HepG2 (cell line): ENCODE measurements at regions not wholly inside any gene's neighbourhood (a gene's known extent, or its start where the extent isn't known, plus 50 kb on each side); places are given as distances from the start of the nearest gene placed in this dataset.

Source experiments
- ATAC-seq: fragments of 200-7000 bp; cut with Tn5 transposase; 3 replicates; pipeline ENCODE4 v1.9.1; 2020; ENCODE audit warnings: mild to moderate bottlenecking, moderate library complexity
- BruUV-seq: library from RNA; stranded (reverse); fragments of 400-500 nt; replicated peaks from 2 replicates; lab custom pipeline; 2021; lab: Mats Ljungman, UMichigan
- CTCF ChIA-PET: fragments of 300-600 bp; formaldehyde crosslinking; extraction: SDS; loops from one replicate; lab custom pipeline; 2021; ENCODE audit warnings: low total read pairs, inconsistent platforms, low intra/inter-chr PET ratio; lab: Yijun Ruan, JAX
- POLR2A ChIA-PET: fragments of 350-600 bp; sonication (Branson Sonifier 250); formaldehyde crosslinking; loops from one replicate; lab custom pipeline; 2020; ENCODE audit warnings: antibody characterized with exemption, inconsistent platforms; lab: Yijun Ruan, JAX
- DNase-seq: peaks from one replicate; pipeline ENCODE4 v3.0.0-alpha.2; 2015; ENCODE audit warnings: low spot score
- FAIRE-seq: peaks from 3 replicates; lab custom pipeline; 2011; peaks lifted over from hg19 to GRCh38; lab: Jason Lieb, UNC
- H2AFZ ChIP-seq: one replicate; pipeline ENCODE4 v1.6.1; 2011; ENCODE audit warnings: low read length, inconsistent platforms
- H3K27ac ChIP-seq: fragments of 300-600 bp; 3 replicates; pipeline ENCODE4 v1.8.0; 2011; ENCODE audit warnings: mixed run types, mild to moderate bottlenecking, mixed read lengths, low read length, inconsistent platforms; ENCODE audit not compliant: insufficient read depth; ENCODE audit errors: extremely low read length
- H3K27me3 ChIP-seq, 2 experiments: fragments of 200-600 bp in 1 of 2; 2 replicates in 1 of 2; 3 replicates in 1 of 2; pipeline versions ENCODE4 v1.6.0 to v1.8.0; 2011; ENCODE audit warnings: low read length in 2 of 2, mild to moderate bottlenecking in 2 of 2, moderate library complexity in 2 of 2, inconsistent platforms in 1 of 2; ENCODE audit not compliant: insufficient read depth in 2 of 2, control insufficient read depth in 1 of 2
- H3K36me3 ChIP-seq, 2 experiments: fragments of 200-600 bp in 1 of 2; replicated peaks in 1 of 2; 2 replicates in 1 of 2; 3 replicates in 1 of 2; pipeline versions ENCODE4 v1.5.1 to v1.8.0; 2011; ENCODE audit warnings: low read length in 2 of 2, inconsistent platforms in 1 of 2; ENCODE audit not compliant: insufficient read depth in 2 of 2, control insufficient read depth in 1 of 2
- H3K4me1 ChIP-seq: 2 replicates; pipeline ENCODE4 v1.5.1; 2012; ENCODE audit warnings: low read length, inconsistent platforms; ENCODE audit not compliant: insufficient read depth
- H3K4me2 ChIP-seq: 2 replicates; pipeline ENCODE4 v1.6.0; 2011; ENCODE audit warnings: low read depth, low read length, inconsistent platforms
- H3K4me3 ChIP-seq, 3 experiments: fragments of 200-600 bp in 1 of 3; sonication (generic), shearing (Covaris generic) in 1 of 3; replicated peaks in 1 of 3; 2 replicates each; pipeline ENCODE4 v1.5.1; 2011 to 2016; ENCODE audit warnings: low read length in 3 of 3, inconsistent platforms in 2 of 3, low read depth in 2 of 3, mild to moderate bottlenecking in 2 of 3, control low read depth in 1 of 3, mixed read lengths in 1 of 3; ENCODE audit not compliant: insufficient read depth in 1 of 3
- H3K79me2 ChIP-seq: one replicate; pipeline ENCODE4 v1.6.1; 2011; ENCODE audit warnings: low read length, inconsistent platforms; ENCODE audit not compliant: insufficient read depth
- H3K9ac ChIP-seq: 2 replicates; pipeline ENCODE4 v1.6.0; 2011; ENCODE audit warnings: mild to moderate bottlenecking, low read depth, low read length, inconsistent platforms; ENCODE audit not compliant: insufficient read depth
- H3K9me3 ChIP-seq: 2 replicates; pipeline ENCODE4 v1.5.1; 2012; ENCODE audit warnings: mild to moderate bottlenecking, low read length
- H4K20me1 ChIP-seq: 2 replicates; pipeline ENCODE4 v1.6.0; 2011; ENCODE audit warnings: inconsistent platforms, mild to moderate bottlenecking, low read length, moderate library complexity; ENCODE audit not compliant: insufficient read depth
- KDM6A ChIP-seq: IDR thresholded peaks from 2 replicates; pipeline ENCODE4 v1.6.1; 2016; ENCODE audit warnings: low read depth
- LRRFIP1 ChIP-seq: sonication (generic); formaldehyde crosslinking; conservative IDR thresholded peaks from 2 replicates; pipeline ENCODE4 v1.4.0; 2020; ENCODE audit warnings: missing genetic modification reagents
- MXI1 ChIP-seq: IDR thresholded peaks from 3 replicates; pipeline ENCODE4 v1.6.1; 2012; ENCODE audit warnings: low read depth, low read length, inconsistent platforms, borderline replicate concordance
- RFX3 ChIP-seq: IDR thresholded peaks from 2 replicates; pipeline ENCODE4 v1.6.1; 2016; ENCODE audit warnings: missing biosample characterization, missing genetic modification reagents
- ZBTB49 ChIP-seq: sonication (generic); formaldehyde crosslinking; IDR thresholded peaks from 2 replicates; pipeline ENCODE4 v1.4.0; 2020; ENCODE audit warnings: missing genetic modification reagents, borderline replicate concordance
- ZFY ChIP-seq: sonication (generic); formaldehyde crosslinking; IDR thresholded peaks from 2 replicates; pipeline ENCODE4 v1.4.0; 2020; ENCODE audit warnings: missing genetic modification reagents
- ZFYVE20 ChIP-seq: sonication (generic); formaldehyde crosslinking; IDR thresholded peaks from 2 replicates; pipeline ENCODE4 v1.8.0; 2023; ENCODE audit warnings: low read depth, mild to moderate bottlenecking, moderate library complexity, missing genetic modification reagents, borderline replicate concordance
- ZNF143 ChIP-seq: sonication (generic); formaldehyde crosslinking; IDR thresholded peaks from 2 replicates; pipeline ENCODE4 v1.4.0; 2020; ENCODE audit warnings: missing genetic modification reagents
- ZNF30 ChIP-seq: sonication (generic); formaldehyde crosslinking; IDR thresholded peaks from 2 replicates; pipeline ENCODE4 v1.5.0; 2020; ENCODE audit warnings: mild to moderate bottlenecking, missing genetic modification reagents
- ZNF766 ChIP-seq: sonication (generic); formaldehyde crosslinking; IDR thresholded peaks from 2 replicates; pipeline ENCODE4 v1.5.0; 2020; ENCODE audit warnings: missing genetic modification reagents, borderline replicate concordance
- in situ Hi-C: cut with HindIII; loops from 2 replicates; pipeline ENCODE4 v1.10.0; 2017; ENCODE audit warnings: low pct_unique_long_range_greater_than_20kb; ENCODE audit not compliant: extremely low pct_ligation_motif_present
- intact Hi-C: fragments of 100-400 bp; cut with micrococcal nuclease; formaldehyde crosslinking; loops from one replicate; pipeline ENCODE4 v1.10.0; 2022; ENCODE audit not compliant: unreplicated experiment

GRCh38 chr6:26300359-26300758, 64.6 kb upstream of the BTN3A2 start:
- peaks cover 46% of the 10 kb centered on the region for H3K4me1 ChIP-seq
- TF ChIP-seq ZNF30 (CRISPR knock-in tag) (no peak), RFX3 (no peak), ZFY (CRISPR knock-in tag) (no peak)
- TF ChIP-seq, all 625 proteins: peak for 0
- ChIA-PET POLR2A (no interaction called here), CTCF (no interaction called here)
- no peak for FAIRE-seq
- H3K4me2 ChIP-seq: no peak overlapping the region
- no peak overlapping the region for H2AFZ ChIP-seq
- BruUV-seq: no TSS peak
- DNase-seq: no peak
- intact Hi-C loops: no loop called here
- H3K9ac ChIP-seq: no peak overlapping the region
- no peaks in the 10 kb centered on the region for H3K36me3 ChIP-seq
- in situ Hi-C loops: loop anchor here (25.0 kb wide), 1 partner anchor 1212 kb away; no protein-coding TSS in a partner anchor
- no peak overlapping the region for H3K27ac ChIP-seq
- H3K79me2 ChIP-seq: no peaks in the 10 kb centered on the region
- H3K27me3 ChIP-seq: no peaks in the 10 kb centered on the region
- no peak overlapping the region for H3K4me3 ChIP-seq
- H4K20me1 ChIP-seq: no peaks in the 10 kb centered on the region
- no peak for ATAC-seq
- no peaks in the 10 kb centered on the region for H3K9me3 ChIP-seq

GRCh38 chr6:26300828-26301227, 64.2 kb upstream of the BTN3A2 start:
- FAIRE-seq: no peak
- POLR2A ChIA-PET: no interaction called here

More at GRCh38 chr6:26300828-26301227, 64.2 kb upstream of the BTN3A2 start:
- Histone ChIP-seq H3K27ac (no peak overlapping the region), H3K9me3 (no peaks in the 10 kb centered on the region), H3K79me2 (no peaks in the 10 kb centered on the region), H3K4me1 (peaks cover 46% of the 10 kb centered on the region), H3K4me2 (no peak overlapping the region), H3K9ac (no peak overlapping the region), H3K27me3 (no peaks in the 10 kb centered on the region), H2AFZ (no peak overlapping the region), H3K36me3 (no peaks in the 10 kb centered on the region), H4K20me1 (no peaks in the 10 kb centered on the region), H3K4me3 (no peak overlapping the region)
- no peak for TF ChIP-seq MXI1
- no peak for TF ChIP-seq ZFYVE20 (CRISPR knock-in tag)
- no peak for TF ChIP-seq ZNF143
- TF ChIP-seq ZBTB49 (CRISPR knock-in tag): no peak
- no peak for TF ChIP-seq LRRFIP1
- TF ChIP-seq ZNF766 (CRISPR knock-in tag): no peak
- no peak for TF ChIP-seq KDM6A (CRISPR knock-in tag)
- BruUV-seq: no TSS peak
- in situ Hi-C loops: loop anchor here (25.0 kb wide), 1 partner anchor 1211 kb away; no protein-coding TSS in a partner anchor
- no peak for DNase-seq
- CTCF ChIA-PET: no interaction called here
- intact Hi-C loops: no loop called here
- ATAC-seq: no peak
